C4-2B (cell line): ENCODE measurements at regions not wholly inside any gene's neighbourhood (a gene's known extent, or its start where the extent isn't known, plus 50 kb on each side); places are given as distances from the start of the nearest gene placed in this dataset.

Experiments
- CTCF ChIP-seq: fragments of 450-650 bp; conservative IDR thresholded peaks from 2 replicates; pipeline ENCODE4 v1.5.1; 2017; ENCODE audit warnings: mild to moderate bottlenecking
- ZFX ChIP-seq: fragments of 450-650 bp; IDR thresholded peaks from 2 replicates; pipeline ENCODE4 v1.6.1; 2017

DNA sequence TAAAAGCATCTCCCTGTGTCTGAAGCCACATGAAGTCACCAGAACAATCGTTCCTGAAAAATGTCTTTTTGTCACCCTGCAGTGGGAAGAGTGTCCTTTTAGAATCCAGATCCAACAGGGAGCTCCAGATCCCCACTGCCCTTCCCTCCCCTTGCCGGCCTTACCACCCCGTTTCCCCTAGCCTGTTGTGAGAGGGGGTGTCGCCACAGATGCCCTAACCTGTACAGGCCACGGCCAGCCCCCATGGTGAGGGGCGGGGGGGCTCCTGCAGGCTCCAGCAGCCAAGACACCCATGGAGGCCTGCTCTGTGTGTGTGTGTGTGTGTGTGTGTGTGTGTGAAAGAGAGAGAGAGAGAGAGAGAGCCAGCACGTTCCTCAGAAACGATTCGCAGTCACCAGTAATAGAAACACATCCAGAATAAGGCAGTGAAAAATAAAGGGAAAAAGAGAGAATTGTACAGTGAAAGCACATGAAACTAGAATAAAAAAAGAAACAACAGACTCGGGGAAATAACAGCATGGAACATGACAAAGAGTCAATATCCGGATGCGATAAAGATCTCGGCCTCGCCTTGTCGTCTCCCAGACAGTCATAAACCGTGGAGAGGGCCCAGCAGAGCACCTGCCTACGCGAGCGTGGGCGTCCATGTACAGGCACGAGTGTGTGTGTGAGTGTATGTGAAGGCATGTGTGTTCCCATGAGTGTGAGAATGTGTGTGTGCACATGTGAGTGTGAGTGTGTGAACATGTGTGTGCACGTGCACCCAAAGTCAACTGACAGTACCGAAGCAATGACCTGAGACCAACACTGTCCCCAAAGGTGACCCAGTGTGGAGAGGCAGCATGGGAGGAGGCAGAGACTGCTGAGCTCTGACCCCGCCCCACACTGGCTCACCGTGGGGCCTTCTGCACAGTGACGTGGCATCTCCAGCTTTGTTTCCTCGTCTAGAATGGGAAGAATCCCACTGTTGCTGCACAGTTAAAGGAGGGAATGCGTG is 303.8 kb downstream of the NPHP4 start:
- TF ChIP-seq CTCF (no peak), ZFX (no peak)
